Renal pelvis (tissue), 1 donor: ENCODE measurements at regions not wholly inside any gene's neighbourhood (a gene's known extent, or its start where the extent isn't known, plus 50 kb on each side); places are given as distances from the start of the nearest gene placed in this dataset.
"Not testable (repeated sequence)": the region's sequence is repeated elsewhere in the genome, so short reads cannot be mapped to it uniquely, and the experiment has no call there.

ENCODE experiments used
- DNase-seq: peaks from one replicate; pipeline ENCODE4 v3.0.0-alpha.2; 2013

DNA sequence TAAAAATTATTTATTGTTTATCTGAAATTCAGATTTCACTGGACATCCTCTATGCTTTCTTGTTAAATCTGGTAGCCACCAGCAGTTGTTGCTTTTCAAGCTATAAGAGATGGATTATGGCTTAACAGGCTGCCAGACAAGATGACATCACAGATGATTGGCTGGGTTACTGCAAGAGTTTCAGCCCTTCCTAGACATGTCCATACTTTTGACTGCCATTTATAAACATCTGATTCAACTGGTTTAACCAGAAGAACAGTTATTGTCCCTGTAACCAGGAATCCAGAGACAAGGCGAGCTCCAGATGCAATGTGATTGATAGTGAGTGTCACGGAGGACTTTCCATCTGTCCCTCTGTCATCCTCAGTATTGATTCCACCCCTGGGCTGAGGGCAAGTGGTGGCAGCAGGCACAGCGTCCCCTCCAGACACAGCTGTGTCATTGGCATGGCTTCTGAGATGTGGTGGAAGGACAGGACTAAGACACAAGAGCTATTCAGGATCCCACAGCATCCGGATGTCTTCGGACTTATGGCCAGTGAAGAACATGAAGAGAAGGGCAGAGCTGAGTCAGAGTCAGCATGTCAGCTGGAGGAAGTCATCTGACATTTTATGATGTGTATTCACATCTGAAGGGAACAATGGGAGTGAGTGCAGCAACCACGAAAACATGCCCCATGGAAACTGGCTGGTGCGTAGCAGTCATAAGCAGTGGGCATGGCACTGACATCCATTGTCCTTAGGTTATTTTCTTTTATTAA is 284.5 kb upstream of the CDYL start:
- no peak for DNase-seq

DNA sequence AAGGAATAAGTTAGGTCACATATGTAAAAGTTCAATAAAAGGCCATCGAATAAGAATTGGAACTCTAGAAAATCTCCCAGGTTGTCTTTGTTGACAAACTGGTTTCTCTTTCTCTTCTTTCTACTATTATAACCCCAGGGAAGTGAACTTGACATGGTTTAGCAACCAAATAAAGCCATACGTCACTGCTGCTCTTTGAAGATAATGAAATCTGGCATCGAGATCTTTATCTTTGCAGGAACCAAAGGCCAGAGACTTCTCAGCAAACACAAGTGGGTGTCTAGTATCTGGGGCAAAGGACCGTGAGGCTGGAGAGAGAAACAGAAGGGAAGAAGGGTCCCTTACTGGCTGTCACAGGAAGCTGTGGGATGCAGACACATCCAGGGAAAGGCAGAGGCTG is 286.7 kb upstream of the CDYL start:
- no peak for DNase-seq

DNA sequence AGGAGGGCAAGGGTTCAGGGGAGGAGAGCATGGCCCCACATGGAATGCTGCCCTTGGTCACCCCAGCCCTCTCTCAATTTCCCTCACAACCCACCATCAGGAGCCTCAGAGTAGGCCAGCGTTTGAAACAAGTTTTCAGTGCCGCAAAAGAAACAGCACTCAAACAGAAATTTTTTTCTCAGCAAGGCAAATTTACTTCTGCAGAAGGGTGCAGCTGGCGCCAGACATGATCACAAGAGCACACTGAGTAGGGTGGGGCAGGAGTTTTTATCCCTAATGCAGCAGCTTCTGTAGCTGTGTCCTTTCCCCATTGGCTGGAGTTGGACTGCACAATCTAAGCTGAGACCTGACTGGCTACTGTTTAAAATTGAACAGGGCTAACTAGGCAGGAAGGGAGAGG is 287.8 kb upstream of the CDYL start:
- DNase-seq, result no peak

DNA sequence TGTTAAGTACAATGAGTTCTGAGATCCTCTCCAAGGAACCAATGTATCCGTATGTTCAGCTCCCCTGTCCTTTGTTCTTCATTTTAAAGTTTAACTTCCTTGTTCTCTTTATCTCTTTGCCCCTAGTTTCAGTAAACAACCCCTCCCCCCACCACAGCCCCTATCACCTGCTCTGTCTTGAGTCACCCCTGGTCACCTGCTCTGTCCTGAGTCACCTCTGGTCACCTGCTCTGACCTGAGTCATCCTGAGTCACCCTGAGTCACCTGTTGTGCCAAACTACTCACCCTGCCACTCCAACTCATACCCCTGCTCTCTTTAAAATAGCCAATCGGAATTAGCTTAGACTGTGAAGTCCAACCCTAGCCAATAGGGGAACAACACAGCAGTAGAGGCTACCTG is 288.7 kb upstream of the CDYL start:
- no peak for DNase-seq

DNA sequence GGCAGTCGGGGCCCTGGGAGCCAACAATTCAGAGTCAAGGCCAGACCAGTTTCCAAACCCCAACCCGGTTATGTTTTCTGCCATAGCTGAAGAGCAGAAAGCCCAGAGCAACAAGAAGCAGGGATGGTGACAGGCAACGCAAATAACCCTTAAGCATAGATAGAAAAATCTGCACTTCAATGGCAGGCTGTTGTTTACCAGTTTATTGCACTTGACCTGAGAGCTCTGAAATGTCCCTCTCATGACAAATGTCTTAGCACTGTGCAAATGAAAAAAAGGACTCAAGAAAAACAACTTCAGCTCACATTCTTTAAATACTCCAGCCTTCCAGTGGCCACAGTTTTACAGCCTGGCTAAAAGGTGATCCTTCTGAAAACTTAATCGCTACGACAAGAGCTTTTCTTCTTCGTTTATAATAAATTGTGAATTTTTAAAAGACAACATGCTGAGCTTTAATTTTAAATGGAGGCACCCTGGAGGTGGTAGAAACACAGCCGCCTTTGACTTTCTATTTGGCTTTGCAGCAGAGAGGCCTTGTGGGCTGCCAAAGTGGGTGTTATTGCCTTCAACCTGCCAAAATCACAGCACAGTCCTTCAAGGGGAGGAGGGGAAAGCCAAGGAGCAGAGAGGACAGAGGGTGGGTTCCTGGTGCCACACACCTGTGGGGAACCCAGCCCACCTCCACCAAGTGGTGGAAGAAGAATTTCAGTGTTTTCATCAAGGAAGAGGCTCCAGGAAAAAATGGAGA is 289.5 kb upstream of the CDYL start:
- DNase-seq, result peak; percentile 42

DNA sequence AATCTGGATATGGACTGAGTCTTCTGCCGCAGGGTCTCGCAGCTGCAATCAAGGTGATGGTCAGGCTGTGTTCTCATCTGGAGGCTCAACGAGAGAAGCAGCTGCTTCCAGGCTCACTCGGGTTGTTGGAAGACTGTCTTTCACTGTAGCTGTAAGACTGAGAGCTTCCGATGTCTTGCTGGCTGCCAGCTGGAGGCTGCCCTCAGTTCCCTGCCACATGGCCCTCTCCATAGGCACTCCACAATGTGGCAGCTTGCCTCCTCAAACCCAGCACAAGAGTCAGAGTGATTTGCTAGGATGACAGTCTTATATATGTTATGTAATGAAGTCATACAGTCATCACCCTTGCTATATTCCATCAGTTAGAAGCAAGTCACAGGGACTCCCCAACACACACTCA is 290.5 kb upstream of the CDYL start:
- no peak for DNase-seq

DNA sequence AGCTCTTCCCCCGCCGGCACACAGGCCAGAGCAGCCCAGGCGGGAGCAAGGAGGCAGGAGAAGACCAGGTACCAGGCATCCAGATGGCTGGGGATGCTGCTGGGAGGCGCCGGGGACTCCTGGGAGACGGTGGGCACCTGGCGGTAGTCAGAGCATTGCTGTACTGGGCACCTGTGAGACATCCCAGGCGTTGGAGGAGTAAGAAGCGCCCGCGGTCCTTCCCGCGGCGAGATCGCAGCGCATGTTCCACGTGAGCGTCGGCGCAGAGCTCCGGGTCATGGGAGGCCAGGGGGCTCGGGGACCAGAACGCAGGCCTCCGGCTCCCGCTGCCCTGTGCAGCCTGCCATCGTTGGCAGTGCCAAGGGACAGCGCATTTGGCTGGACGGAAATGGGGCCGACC is 293.7 kb upstream of the CDYL start:
- no peak for DNase-seq

DNA sequence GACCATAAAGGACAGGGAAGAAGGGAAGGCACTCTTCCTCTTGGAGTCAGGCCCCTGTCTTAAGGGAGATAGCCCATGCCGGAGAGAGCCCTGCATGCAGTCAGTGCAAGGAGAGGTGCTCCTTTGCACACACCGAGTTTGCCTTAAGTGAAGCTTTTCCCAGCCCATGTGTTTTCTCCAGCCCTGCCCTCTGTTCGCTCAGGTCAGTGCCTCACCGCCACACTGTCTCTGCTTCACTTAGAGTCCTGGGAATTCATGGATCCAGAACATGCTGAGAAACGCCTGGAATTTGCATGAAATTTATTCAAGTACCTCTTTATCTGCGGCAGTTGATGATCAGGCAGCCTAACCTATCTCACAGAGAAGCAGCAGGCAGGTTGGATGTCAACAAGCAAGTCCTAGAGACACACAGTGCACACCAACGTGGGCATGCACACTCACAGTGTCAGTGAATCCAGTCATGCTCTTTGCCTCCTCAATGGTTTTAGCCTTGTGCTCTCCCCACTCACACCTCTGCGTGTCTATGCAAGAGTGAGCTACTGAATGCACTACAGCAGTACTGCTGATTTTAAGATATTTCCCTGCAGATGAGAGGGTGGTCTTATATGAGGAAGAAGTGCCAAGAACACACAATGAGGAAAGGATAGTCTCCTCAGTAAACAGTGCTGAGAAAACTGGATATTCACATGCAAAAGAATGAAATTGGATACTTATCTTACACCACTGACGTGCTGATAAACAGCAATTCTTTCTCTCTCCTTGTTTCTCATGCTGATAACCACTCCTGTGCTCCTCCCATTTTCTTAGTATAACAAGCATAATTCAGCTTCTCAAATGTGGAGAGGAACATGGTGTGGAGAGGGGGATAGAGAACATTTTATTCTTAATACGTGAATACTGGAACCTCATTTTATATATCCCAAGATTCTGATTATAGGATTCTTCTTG is 295.1 kb upstream of the CDYL start:
- DNase-seq, result no peak

DNA sequence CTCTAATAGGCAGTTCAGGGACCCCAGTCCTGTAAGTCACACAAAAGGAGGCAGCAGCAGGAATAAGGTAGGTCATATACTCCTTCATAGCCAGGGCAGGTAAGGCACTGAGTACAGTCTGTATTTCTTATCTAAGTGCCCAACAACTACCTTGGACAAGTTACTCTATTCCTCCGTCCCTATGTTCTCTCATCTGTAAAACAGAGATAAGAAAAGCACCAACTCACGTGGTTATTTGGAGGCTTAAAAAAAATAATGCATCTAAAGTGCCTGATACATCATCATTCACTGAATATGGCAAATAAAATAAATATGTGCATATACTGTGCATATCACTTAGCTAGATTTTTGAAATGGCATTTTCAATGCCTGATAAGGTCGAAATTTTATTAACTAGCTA is 298.1 kb upstream of the CDYL start:
- no peak for DNase-seq

DNA sequence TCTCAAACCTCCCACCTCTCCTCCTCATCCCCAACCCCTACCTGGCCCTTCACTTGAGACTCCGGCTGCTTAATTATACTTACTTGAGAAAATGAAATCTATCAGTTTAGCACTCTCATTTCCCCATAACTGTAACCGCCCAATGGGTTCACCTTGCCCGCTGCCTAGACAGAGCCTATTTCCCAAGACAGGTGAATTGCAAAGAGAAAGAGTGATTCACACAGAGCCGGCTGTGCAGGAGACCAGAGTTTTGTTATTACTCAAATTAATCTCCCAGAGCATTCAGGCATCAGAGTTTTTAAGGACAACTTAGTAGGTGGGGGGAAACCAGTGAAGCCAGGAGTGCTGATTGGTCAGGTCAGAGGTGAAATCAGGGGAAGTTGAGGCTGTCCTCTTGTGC is 301.4 kb upstream of the CDYL start:
- DNase-seq, result no peak

DNA sequence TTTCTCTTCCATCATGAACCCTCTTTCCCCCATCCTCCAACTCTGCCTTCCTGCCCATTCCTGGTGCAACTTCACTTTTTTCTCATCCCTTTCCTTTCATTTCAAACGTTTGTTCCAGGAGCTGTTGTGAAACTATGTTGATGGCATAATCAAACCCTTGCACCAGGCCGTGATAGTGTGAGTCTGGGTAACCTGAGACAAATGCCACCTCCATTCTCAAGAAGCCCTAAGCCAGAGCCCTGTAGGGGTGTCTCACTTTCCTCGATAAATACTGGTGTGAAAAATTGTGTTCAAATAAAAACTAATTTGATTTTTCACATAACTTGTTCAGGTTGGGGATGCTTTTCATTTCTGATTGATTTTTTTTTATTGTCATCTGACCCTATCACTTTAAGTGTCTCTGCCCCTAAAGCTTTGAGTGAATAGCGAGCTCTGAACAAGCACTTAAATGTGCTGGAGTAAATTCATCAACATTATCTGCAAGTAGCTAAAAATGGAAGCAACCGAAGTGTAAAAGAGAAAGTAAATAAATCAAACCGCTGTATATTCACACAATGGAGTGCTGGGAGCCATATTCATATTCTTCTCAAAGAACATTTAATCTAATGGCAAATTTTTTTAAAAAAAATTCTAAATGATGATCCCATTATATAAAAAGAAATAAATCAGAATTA is 303.1 kb upstream of the CDYL start:
- DNase-seq, result no peak

DNA sequence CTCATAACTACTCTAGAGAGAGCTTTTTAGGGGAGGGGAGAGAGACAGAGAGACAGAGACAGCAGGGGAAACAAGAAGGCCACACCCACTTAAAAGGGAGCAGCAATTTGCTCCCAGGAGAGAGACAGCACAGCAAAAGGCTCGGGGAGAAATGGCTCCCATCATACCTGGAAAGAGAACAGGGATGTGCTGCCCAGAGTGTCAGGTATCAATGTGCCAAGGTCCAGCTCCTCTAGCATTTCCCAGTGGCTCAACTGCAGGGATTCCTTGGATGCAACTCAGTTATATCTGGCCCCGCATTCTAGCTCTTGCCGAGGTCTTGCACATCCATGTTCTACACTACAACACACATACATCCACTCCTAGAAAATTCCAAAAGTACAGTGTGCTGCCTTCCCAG is 304.0 kb upstream of the CDYL start:
- no peak for DNase-seq

DNA sequence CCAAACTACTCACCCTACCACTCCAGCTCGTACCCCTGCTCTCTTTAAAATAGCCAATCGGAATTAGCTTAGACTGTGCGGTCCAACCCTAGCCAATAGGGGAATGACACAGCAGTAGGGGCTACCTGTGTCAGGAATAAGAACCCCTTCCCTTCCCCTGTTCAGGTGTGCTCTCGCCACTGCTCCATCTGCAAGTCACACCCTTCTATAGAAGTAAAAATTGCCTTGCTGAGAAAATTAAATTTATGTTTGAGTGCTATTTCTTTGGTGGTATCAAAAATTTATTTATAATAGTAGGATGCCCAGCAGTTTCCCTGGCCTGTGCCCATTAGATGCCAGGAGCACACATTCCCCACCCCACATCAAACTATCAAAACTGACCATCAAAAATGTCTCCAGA is 304.7 kb upstream of the CDYL start:
- DNase-seq, result not testable (repeated sequence)

DNA sequence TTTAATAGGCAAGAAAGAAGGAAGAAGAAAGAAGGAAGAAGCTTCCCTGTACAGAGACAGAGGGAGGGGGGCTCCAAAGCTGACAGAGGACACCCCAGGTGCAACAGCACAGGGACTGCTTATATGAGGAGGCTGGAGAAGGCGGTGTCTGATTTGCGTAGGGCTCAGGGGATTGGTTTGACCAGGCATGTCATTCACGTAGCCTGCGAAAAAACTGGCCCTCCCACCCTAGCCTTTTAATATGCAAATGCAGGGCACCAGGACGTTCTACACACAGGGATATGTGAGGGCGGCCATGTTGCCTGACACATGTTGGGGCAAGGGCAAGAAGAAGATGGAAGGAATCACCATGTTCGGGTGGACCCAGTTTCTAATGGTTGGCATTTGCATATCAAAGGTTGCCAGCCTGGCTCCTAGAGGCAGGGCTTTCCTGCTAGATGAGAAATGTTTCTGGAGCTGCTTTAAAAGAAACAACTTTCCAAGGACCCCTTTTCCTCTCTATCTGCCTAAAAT is 305.4 kb upstream of the CDYL start:
- no peak for DNase-seq

DNA sequence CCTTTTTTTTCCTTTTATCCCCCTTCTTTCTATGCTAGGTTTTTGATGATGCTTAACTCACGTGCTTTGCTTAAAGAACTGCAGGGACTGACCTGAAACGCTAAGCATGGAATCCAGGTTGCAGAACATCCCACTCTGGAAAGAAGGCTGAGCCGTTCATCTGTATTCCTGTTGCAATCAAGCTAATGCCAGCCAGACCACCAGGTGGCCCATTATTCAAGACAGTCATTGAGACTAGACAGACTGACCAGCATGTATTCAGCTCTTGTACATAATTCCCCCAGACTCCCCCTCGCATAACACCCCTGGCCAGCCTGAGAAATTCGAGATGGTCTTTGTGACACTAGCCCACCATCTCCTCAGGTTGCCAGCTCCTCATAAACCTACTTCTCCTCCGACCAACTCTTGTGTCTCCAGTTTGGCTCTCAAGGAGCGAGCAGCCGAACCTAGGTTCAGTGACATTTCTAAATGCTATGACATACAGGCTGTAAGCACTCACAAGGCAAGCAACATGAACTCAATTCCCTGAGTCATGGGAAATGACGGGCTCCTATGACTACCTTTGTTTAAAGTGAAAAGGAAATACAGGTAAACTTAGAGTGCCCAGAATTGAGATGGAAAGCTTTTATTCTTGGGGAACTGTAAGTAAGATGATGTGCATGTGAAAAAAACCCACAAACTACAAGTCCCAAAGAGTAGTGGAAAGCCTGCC is 309.3 kb upstream of the CDYL start:
- DNase-seq, result no peak

DNA sequence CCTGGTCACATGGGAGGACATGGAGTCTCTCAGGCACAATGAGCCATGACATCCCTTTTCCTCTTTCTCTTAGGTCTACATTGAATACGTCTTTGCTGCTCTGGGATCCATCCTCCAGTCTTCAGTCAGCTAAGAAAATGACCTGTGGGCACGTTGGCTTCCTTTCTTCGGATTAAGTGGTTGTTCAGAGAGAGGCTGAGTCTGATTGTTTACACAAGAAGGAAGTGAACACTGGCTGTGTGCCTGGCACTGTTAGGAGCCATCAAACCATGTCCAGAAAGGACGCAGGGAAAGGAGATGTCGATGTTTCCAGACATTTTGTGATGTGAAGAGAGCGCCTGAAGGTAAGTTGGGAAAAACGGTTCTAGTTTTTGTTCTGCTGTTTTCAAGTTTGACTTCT is 309.9 kb upstream of the CDYL start:
- DNase-seq, result no peak

DNA sequence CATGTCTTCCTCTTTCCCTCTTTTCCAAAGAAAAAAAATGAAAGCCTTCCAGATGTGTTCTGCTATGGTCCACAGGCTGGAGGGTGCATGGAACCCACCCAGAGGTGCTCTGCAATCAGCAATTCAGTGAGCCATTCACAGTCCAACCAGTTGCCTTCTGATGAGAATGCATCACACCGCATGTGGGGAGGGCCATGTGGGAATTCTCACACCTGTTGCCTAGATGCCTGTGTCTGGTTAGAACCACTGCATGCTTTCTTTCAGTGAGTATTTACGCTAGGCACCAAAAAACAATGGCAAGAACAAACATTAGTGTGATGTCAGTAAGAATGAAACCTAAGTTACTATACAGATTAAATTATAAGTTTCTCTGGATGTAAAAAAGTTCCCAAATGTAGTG is 311.6 kb upstream of the CDYL start:
- DNase-seq, result no peak

DNA sequence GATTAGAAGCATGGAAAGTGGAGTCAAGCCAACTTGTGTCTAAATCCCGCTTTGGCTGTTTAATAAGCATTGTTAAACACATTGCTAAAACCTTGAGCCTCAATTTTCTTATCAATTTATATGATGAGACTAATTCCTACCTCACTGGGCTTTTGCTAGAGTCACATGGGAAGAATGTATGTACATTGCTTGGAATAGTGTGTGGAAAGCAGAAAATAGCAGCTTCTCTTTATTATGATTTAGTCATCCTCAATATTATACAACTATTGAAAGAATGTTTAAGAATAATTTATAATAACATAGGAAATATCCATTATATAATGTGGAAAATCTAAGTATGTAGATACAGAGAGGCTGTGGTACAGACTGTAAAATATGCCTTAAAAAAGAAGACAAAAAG is 313.0 kb upstream of the CDYL start:
- no peak for DNase-seq

DNA sequence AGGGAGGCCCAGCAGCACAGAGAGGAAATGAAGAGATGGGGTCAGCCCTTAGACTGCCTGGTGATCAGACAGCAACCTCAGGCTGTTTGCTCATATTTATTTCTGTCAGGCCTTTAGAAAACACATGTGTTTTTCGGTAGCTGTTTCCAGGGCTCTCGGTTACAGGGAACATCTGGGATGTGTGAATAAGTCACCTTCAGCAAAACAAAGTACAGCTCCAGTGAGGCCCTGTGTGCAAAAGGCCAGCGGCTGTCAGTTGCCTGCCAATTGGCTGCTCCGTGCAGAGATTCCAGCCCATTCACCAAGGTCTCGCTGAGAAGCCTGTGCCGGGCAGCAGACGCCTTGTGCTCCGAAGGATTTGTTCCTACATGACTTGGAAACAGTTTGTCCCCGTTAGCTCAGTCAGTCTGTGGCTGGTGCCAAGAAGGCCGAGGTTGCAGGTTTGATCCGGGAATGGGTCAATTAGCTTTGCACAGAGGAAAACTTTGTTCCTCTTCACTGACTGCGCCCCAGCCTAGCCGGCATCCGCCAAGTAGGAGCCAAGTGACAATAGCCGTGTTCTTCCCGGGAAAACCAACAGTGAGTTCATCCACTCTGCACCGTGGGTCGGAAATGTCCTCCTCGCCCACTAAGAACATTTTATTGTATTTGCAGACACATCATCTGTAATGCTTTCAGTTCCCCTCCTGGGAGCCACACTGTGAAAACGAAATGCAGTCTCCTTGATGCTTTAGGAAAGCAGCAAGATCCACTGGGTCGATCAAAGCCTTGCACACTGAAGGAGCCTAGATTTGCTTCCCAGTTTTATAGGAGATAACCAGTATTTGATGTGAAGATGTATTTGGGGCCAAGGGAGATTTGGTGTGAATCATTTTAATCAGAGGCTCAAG is 315.4 kb upstream of the CDYL start:
- DNase-seq, result peak; percentile 27

DNA sequence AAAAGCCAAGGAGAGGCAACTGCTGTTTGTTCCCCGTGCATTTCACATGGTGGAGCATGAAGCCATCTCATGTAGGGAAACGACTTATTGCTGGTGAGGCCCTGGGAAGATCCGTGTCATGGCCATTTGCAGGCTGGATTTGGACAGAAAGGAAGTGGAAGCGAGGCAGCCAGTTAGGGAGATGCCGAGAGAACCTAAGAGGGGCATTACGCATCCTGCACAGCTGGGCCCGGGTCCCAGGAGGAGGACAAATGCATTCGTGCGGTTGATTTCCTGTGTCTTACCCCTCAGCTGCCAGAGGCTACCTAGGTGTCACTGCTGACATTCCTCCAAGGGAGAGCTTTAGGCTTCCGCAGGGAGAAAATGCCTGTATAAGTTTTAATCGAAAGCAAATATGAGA is 316.2 kb upstream of the CDYL start:
- DNase-seq, result no peak
